ENCODE measurements at regions not wholly inside any gene's neighbourhood (a gene's known extent, or its start where the extent isn't known, plus 50 kb on each side); places are given as distances from the start of the nearest gene placed in this dataset.

- DNase-seq = no peak
Observed at GRCh38 chr1:29823561-29823960, 587.2 kb downstream of the PTPRU start.

- DNase-seq = no peak
Observed at GRCh38 chr1:29821605-29822004, 585.3 kb downstream of the PTPRU start.

GRCh38 chr1:29820401-29820800 lies 584.1 kb downstream of the PTPRU start:
- DNase-seq = no peak

GRCh38 chr1:29812408-29813135 lies 576.2 kb downstream of the PTPRU start:
- no peak for DNase-seq

DNA sequence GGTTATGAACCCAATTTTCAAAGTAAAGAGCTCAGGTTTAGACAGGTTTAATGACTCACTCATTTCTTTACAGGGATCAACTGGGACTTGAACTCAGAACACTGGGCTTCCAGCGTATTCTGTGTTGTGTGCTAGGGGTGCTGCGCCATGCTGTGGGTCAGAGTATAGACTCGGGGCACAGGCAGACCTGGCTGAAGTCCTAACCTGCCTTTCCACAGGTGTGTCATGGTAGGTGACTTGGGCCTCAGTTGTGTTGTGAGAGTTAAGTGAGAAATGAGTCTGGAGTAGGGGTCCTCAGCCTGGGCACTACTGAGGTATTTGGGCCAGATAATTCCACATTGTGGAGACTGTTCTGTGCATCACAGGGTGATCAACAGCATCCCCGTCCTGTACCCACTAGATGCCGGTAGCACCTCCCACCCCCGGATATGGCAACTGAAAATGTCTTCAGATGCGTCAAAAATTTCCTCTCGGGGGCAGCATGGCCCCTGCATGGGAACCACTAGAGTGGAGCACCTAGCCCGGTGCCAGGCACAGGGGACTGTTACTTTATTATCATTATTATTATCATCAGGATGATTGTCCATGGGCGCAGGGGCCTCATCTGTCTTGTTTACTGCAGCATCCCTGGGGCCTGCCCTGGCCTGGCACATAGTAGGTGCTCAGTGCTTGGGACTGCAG lies 575.5 kb downstream of the PTPRU start:
- DNase-seq = no peak

DNA sequence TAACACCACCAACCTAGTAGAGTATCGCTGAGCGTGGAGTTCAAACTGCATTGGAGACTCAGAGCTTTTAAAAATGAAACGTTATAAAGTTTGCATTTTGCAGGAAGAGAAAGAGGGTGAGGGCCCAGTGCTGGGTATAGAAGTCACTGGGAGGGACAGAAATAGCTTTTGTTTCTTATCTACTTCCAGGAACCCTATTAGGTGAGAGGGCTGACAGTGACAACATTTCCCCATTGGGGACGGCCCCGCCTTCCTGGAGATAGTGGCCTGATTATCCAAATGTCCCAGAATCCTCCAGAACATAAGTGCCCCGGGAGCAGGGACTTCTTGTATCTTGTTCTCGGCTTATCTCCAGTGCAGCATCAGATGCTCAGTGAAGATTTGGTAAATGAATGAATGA lies 574.9 kb downstream of the PTPRU start:
- no peak for DNase-seq

DNA sequence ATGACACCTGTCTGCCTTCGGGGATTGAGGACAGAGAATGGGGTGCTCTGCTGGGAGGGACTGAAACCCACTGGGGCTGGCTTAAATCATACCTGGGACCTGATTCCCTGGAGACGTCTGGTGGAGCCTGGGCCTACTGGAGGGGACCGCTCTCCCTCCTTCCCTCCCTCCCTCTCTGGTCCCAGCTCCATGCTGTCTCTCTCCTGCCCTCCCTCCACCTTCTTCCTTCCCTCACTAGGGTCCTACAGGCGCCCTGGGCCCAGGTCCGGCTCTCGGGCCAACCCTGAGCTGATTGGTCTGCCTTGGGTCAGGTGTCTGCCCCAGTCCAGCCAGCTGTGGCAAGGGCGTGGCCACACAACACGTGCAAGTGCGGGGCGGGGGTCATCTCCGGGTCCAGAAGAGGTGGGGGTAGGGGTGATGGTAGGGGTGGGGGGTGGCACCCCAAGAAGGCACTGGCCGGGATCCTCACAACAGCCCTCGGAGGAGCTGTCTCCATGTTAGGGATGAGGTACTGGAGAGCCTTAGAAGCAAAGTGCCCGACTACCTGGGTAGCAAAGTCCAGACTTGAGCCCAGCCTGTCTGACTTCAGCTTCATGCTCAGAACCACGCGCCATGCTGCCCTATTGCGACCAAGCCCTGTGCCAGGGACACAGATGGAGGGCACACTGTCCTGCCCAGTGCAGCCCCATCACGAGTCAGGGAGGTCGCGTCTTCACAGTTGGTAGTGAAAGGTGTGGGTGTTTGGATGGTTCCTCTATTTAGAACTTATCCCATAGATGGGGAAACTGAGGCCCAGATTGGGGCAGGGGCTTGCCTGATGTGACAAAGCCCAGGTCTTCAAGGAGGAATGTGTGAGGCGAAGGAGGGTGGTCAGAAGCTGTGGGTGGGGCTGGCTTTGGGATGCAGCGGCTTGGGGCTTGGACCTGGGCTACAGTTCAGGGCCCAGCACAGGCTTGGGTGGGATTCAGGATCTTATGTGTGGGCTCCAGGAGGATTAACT lies 574.1 kb downstream of the PTPRU start:
- DNase-seq = no peak

- no peak for DNase-seq
Observed at GRCh38 chr1:29809446-29810120, 573.3 kb downstream of the PTPRU start.

DNA sequence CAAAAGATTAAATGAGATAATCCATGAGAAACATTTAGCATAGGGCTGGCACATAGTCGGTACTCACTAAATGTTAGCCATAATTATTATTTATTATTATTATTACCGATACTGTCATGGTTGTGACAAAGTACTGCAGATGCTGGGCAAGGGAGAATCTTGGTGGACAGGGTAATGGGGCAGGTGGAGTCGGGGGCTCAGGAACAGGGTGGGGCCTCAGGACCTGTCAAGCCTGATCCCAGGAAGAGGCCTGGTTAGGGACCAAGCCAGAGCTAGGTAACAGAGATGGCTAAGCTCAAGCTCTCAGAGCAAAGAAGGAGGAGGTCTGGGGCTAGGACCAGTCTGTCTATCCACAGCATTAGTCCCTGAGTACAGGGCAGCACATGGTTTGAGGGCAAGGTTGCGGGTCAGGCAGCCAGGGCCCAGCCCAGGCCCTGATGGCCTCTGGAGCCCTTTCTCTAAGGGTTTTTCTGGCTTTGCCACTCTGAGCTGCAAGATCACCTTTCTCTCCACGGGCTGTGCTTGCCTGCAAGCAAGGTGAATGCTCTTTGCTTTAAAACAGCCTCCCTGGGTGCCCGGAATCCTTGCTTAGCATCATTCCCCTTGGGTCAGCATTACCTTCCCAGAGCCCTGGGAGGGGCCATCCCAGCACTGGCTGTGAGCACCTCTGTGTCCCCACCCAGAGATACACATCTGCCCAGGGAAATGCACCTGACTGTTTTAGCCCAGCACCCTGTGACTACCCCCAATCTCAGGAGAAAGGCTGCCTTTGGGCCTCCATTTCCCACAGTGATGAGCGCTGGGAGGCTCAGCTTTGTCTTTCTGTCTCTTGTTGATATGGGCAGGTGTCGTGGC lies 572.0 kb downstream of the PTPRU start:
- DNase-seq = no peak

- DNase-seq = no peak
Observed at GRCh38 chr1:29807689-29808088, 571.4 kb downstream of the PTPRU start.

GRCh38 chr1:29806646-29807319 lies 570.5 kb downstream of the PTPRU start:
- no peak for DNase-seq

DNA sequence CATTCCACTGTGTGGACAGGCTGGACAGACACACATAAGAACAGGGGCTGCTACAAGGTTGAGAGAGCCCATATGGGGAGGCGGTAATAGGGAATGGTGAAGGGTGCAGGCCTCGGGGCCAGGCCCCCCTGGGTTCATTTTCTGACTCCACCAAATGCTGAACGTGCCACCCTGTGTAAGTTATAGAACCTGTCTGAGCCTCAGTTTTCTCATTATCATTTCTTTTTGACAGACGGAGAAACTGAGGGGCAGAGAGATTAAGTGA lies 569.5 kb downstream of the PTPRU start:
- no peak for DNase-seq

GRCh38 chr1:29805122-29805895 lies 569.0 kb downstream of the PTPRU start:
- no peak for DNase-seq

DNA sequence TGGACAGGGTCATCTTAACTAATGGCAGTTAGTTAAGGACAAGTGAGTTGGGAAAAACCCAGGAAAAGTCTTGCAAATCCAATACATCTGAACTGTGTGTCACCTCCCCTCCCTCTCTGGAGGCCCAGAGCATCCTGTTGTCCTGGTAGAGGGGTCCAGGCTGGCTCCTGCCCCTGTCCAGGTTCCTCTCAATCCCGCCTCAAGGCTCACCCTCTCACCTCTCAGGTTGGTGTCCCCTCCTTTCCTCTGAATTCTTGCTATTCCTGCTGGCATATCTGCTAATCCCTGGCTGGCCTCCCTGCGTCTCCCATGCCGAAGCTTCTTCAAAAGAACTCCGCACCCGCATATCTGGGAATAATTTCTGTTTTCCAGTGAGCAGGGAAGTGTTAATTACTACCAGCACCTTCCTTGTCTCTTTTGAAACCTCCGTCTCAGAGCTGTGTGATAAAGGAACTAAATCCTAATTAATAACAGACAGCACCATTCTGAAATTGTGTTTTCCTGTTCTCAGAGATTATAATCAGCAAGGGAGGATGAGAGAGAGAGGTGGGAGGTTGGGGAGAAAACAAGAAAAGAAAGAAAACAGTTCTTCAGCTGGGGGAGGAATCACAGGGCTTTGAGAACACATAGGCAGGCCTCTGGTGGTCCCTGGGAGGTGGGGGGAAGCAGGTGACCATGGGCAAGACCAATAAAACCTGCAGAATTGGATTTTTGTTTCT lies 568.0 kb downstream of the PTPRU start:
- DNase-seq = no peak

- no peak for DNase-seq
Observed at GRCh38 chr1:29803486-29803885, 567.2 kb downstream of the PTPRU start.

- DNase-seq = no peak
Observed at GRCh38 chr1:29802181-29803068, 566.1 kb downstream of the PTPRU start.

- no peak for DNase-seq
Observed at GRCh38 chr1:29801561-29801973, 565.2 kb downstream of the PTPRU start.

- DNase-seq = no peak
Observed at GRCh38 chr1:29801003-29801402, 564.7 kb downstream of the PTPRU start.

DNA sequence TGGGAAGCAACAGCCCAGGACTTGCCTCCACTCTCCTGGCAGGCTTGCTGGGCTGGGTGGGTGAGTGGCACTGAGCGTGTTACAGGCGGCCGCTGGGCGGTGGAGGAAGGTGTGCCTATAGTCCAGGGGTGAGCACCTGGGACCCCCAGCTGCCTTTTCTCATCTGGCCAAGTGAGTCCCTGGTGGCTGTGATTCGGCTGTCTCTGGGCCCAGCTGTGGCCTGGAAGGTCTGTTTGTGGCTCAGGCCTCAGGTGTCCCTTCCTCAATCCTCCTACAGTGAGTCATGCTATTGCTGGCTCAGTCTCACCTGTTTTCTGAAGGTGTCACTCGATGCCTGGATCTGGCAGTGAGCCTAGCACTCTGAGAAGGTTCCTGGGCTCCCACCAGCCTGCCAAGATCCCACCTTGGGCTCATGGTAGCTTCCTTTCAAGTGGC lies 564.2 kb downstream of the PTPRU start:
- DNase-seq = no peak
